ENCODE measurements at regions not wholly inside any gene's neighbourhood (a gene's known extent, or its start where the extent isn't known, plus 50 kb on each side); places are given as distances from the start of the nearest gene placed in this dataset.

- no peak for TF ChIP-seq CTCF (conservative IDR thresholded peaks at IDR 0.05; ENCODE audit: low read depth)
- CTCF ChIA-PET = no interaction called here
- POLR2A ChIA-PET (ENCODE audit: low non-redundant PET) = no interaction called here
- DNase-seq (ENCODE audit: low spot score) = no peak
- no peak overlapping the region for H3K27ac ChIP-seq
Measured at GRCh38 chr15:35690089-35690488, 144.1 kb upstream of the DPH6 start.

GRCh38 chr15:35690698-35691116 lies 144.7 kb upstream of the DPH6 start:
- POLR2A ChIA-PET (ENCODE audit: low non-redundant PET) = no interaction called here
- DNase-seq (ENCODE audit: low spot score) = no peak
- H3K27ac ChIP-seq = no peak overlapping the region
- no peak for TF ChIP-seq CTCF (conservative IDR thresholded peaks at IDR 0.05; ENCODE audit: low read depth)
- CTCF ChIA-PET = no interaction called here

GRCh38 chr15:35691173-35691761 lies 145.3 kb upstream of the DPH6 start:
- ChIA-PET CTCF (no interaction called here), POLR2A (ENCODE audit: low non-redundant PET) (no interaction called here)
- DNase-seq (ENCODE audit: low spot score) = no peak
- H3K27ac ChIP-seq = no peak overlapping the region
- no peak for TF ChIP-seq CTCF (conservative IDR thresholded peaks at IDR 0.05; ENCODE audit: low read depth)

- TF ChIP-seq CTCF (conservative IDR thresholded peaks at IDR 0.05; ENCODE audit: low read depth) = no peak
- POLR2A ChIA-PET (ENCODE audit: low non-redundant PET) = no interaction called here
- DNase-seq (ENCODE audit: low spot score) = no peak
- CTCF ChIA-PET = no interaction called here
- no peak overlapping the region for H3K27ac ChIP-seq
Measured at GRCh38 chr15:35691891-35692867, 146.2 kb upstream of the DPH6 start.

GRCh38 chr15:35693286-35693685 lies 147.3 kb upstream of the DPH6 start:
- no peak overlapping the region for H3K27ac ChIP-seq
- ChIA-PET POLR2A (ENCODE audit: low non-redundant PET) (no interaction called here), CTCF (no interaction called here)
- no peak for TF ChIP-seq CTCF (conservative IDR thresholded peaks at IDR 0.05; ENCODE audit: low read depth)
- no peak for DNase-seq (ENCODE audit: low spot score)

- no peak overlapping the region for H3K27ac ChIP-seq
- no peak for DNase-seq (ENCODE audit: low spot score)
- ChIA-PET POLR2A (ENCODE audit: low non-redundant PET) (no interaction called here), CTCF (no interaction called here)
- TF ChIP-seq CTCF (conservative IDR thresholded peaks at IDR 0.05; ENCODE audit: low read depth) = no peak
Measured at GRCh38 chr15:35693886-35694285, 147.9 kb upstream of the DPH6 start.
